H1 (cell line): ENCODE measurements at regions not wholly inside any gene's neighbourhood (a gene's known extent, or its start where the extent isn't known, plus 50 kb on each side); places are given as distances from the start of the nearest gene placed in this dataset.

Experiments used
- CTCF ChIA-PET: fragments of 300-600 bp; sonication (Branson Sonifier 250); formaldehyde crosslinking; loops from one replicate; lab custom pipeline; 2021; ENCODE audit not compliant: partially characterized antibody; lab: Charles Lee
- POLR2A ChIA-PET: fragments of 300-600 bp; sonication (Branson Sonifier 250); formaldehyde crosslinking; loops from one replicate; lab custom pipeline; 2021; ENCODE audit warnings: inconsistent platforms; ENCODE audit not compliant: partially characterized antibody; lab: Charles Lee
- DNase-seq, 2 experiments: peaks; one replicate each; pipeline versions ENCODE4 v3.0.0 to v3.0.0-alpha.2; 2010 to 2022; ENCODE audit warnings: low spot score in 2 of 2, low read depth in 1 of 2, mixed read lengths in 1 of 2
- FAIRE-seq: peaks from 2 replicates; lab custom pipeline; 2011; peaks lifted over from hg19 to GRCh38; lab: Jason Lieb, UNC
- H2AFZ ChIP-seq: 2 replicates; pipeline ENCODE4 v1.8.1; 2012; ENCODE audit warnings: low read length, inconsistent platforms
- H2AK5ac ChIP-seq: 2 replicates; pipeline ENCODE4 v1.6.1; 2013; ENCODE audit warnings: low read depth, low read length
- H2BK120ac ChIP-seq: replicated peaks from 2 replicates; pipeline ENCODE3; 2013; ENCODE audit warnings: low read depth, low read length, inconsistent platforms
- H2BK12ac ChIP-seq: 2 replicates; pipeline ENCODE4 v1.6.1; 2013; ENCODE audit warnings: low read depth, low read length
- H2BK15ac ChIP-seq: 2 replicates; pipeline ENCODE4 v1.6.1; 2013; ENCODE audit warnings: low read length
- H2BK20ac ChIP-seq: 2 replicates; pipeline ENCODE4 v1.6.1; 2013; ENCODE audit warnings: low read length
- H2BK5ac ChIP-seq: 2 replicates; pipeline ENCODE4 v1.6.1; 2013; ENCODE audit warnings: low read depth, low read length
- H3K14ac ChIP-seq: 2 replicates; pipeline ENCODE4 v1.6.1; 2013; ENCODE audit warnings: inconsistent platforms; ENCODE audit not compliant: insufficient read length
- H3K18ac ChIP-seq: 2 replicates; pipeline ENCODE4 v1.6.1; 2013; ENCODE audit warnings: low read length; ENCODE audit errors: extremely low read depth
- H3K23ac ChIP-seq: 2 replicates; pipeline ENCODE4 v1.6.1; 2013; ENCODE audit warnings: inconsistent platforms; ENCODE audit not compliant: insufficient read length
- H3K23me2 ChIP-seq: 2 replicates; pipeline ENCODE4 v1.6.1; 2013; ENCODE audit warnings: low read depth, low read length
- H3K27ac ChIP-seq: 2 replicates; pipeline ENCODE4 v1.6.1; 2011; ENCODE audit warnings: low read depth, low read length, inconsistent platforms
- H3K27me3 ChIP-seq, 4 experiments: replicated peaks in 1 of 4; 1 replicate in 1 of 4; 2 replicates in 3 of 4; pipeline versions ENCODE4 v1.6.1 to v1.8.1; 2011 to 2013; ENCODE audit warnings: low read length in 3 of 4, mild to moderate bottlenecking in 3 of 4, inconsistent platforms in 2 of 4, mixed read lengths in 2 of 4, moderate library complexity in 1 of 4; ENCODE audit not compliant: control insufficient read depth in 3 of 4, insufficient read depth in 3 of 4; ENCODE audit errors: extremely low read depth in 1 of 4
- H3K36me3 ChIP-seq, 4 experiments: 2 replicates each; pipeline versions ENCODE4 v1.6.1 to v1.8.1; 2011 to 2013; ENCODE audit warnings: mild to moderate bottlenecking in 4 of 4, low read length in 3 of 4, moderate library complexity in 2 of 4, control low read depth in 1 of 4, inconsistent platforms in 1 of 4; ENCODE audit not compliant: insufficient read depth in 4 of 4, control insufficient read depth in 2 of 4
- H3K4ac ChIP-seq: replicated peaks from 2 replicates; pipeline ENCODE3; 2013; ENCODE audit warnings: low read length, low read depth, mixed read lengths, inconsistent platforms; ENCODE audit not compliant: insufficient read length
- H3K4me1 ChIP-seq, 4 experiments: replicated peaks in 1 of 4; 1 replicate in 1 of 4; 2 replicates in 3 of 4; pipeline versions ENCODE4 v1.6.1 to v1.8.1; 2011 to 2013; ENCODE audit warnings: low read length in 3 of 4, inconsistent platforms in 2 of 4, mixed read lengths in 1 of 4; ENCODE audit not compliant: insufficient read depth in 4 of 4, control insufficient read depth in 3 of 4
- H3K4me2 ChIP-seq, 2 experiments: 2 replicates each; pipeline versions ENCODE4 v1.6.1 to v1.8.1; 2011 to 2013; ENCODE audit warnings: low read depth in 2 of 2, low read length in 2 of 2, control low read depth in 1 of 2, inconsistent platforms in 1 of 2, mild to moderate bottlenecking in 1 of 2; ENCODE audit not compliant: insufficient read depth in 1 of 2
- H3K4me3 ChIP-seq, 4 experiments: fragments of 200-600, 300-600 bp in 1 of 4; sonication (generic), shearing (Covaris generic), sonication (Bioruptor Twin) in 1 of 4; 2 replicates each; pipeline versions ENCODE4 v1.5.1 to v1.8.1; 2011 to 2016; ENCODE audit warnings: low read length in 4 of 4, low read depth in 3 of 4, control low read depth in 2 of 4, inconsistent platforms in 2 of 4, mild to moderate bottlenecking in 2 of 4, mixed read lengths in 1 of 4, moderate library complexity in 1 of 4; ENCODE audit not compliant: insufficient read depth in 2 of 4; ENCODE audit errors: extremely low read depth in 1 of 4
- H3K56ac ChIP-seq: replicated peaks from 2 replicates; pipeline ENCODE3; 2013; ENCODE audit warnings: low read depth, mild to moderate bottlenecking, mixed read lengths, low read length, inconsistent platforms; ENCODE audit not compliant: insufficient read length
- H3K79me1 ChIP-seq: 2 replicates; pipeline ENCODE4 v1.6.1; 2013; ENCODE audit warnings: low read depth, low read length, control low read depth
- H3K79me2 ChIP-seq, 2 experiments: 2 replicates each; pipeline versions ENCODE4 v1.6.1 to v1.8.1; 2012 to 2013; ENCODE audit warnings: low read length in 2 of 2, mild to moderate bottlenecking in 2 of 2, inconsistent platforms in 1 of 2; ENCODE audit not compliant: insufficient read depth in 2 of 2, control insufficient read depth in 1 of 2
- H3K9ac ChIP-seq, 4 experiments: replicated peaks in 1 of 4; 1 replicate in 1 of 4; 2 replicates in 3 of 4; pipeline versions ENCODE4 v1.6.1 to v1.8.1; 2011 to 2013; ENCODE audit warnings: low read depth in 3 of 4, low read length in 3 of 4, control low read depth in 2 of 4, mild to moderate bottlenecking in 2 of 4, moderate library complexity in 2 of 4, inconsistent platforms in 1 of 4; ENCODE audit errors: extremely low read depth in 1 of 4
- H3K9me3 ChIP-seq, 2 experiments: 2 replicates each; pipeline versions ENCODE4 v1.6.1 to v1.8.1; 2012 to 2013; ENCODE audit warnings: mild to moderate bottlenecking in 2 of 2, moderate library complexity in 2 of 2, control low read depth in 1 of 2, inconsistent platforms in 1 of 2, low read depth in 1 of 2, low read length in 1 of 2, mixed read lengths in 1 of 2; ENCODE audit not compliant: insufficient read depth in 2 of 2
- H4K20me1 ChIP-seq, 2 experiments: replicated peaks in 1 of 2; 2 replicates each; pipeline versions ENCODE3 to v1.8.1; 2011 to 2013; ENCODE audit warnings: inconsistent platforms in 2 of 2, low read length in 2 of 2, mild to moderate bottlenecking in 1 of 2; ENCODE audit not compliant: insufficient read depth in 2 of 2, control insufficient read depth in 1 of 2
- H4K5ac ChIP-seq: 2 replicates; pipeline ENCODE4 v1.6.1; 2013; ENCODE audit warnings: low read length, low read depth, mixed read lengths, inconsistent platforms; ENCODE audit not compliant: insufficient read length
- H4K8ac ChIP-seq: 2 replicates; pipeline ENCODE4 v1.8.0; 2013; ENCODE audit warnings: mild to moderate bottlenecking, moderate library complexity, low read length, inconsistent platforms; ENCODE audit not compliant: insufficient read depth; ENCODE audit errors: extremely low read depth
- H4K91ac ChIP-seq: replicated peaks from 2 replicates; pipeline ENCODE3; 2013; ENCODE audit warnings: low read length, mixed read lengths, inconsistent platforms; ENCODE audit not compliant: insufficient read length
- ATF2 ChIP-seq: IDR thresholded peaks from 2 replicates; pipeline ENCODE4 v1.6.1; 2012; ENCODE audit warnings: low read length, inconsistent platforms
- BCL11A ChIP-seq, 2 experiments: IDR thresholded peaks; one replicate each; pipeline ENCODE4 v1.6.1; 2011; ENCODE audit warnings: low read depth in 2 of 2, low read length in 2 of 2, mild to moderate bottlenecking in 2 of 2
- BRCA1 ChIP-seq: IDR thresholded peaks from 2 replicates; pipeline ENCODE4 v1.6.1; 2012; ENCODE audit warnings: low read depth, low read length, improper control_type of control experiment
- CREB1 ChIP-seq: IDR thresholded peaks from 2 replicates; pipeline ENCODE4 v1.6.1; 2012; ENCODE audit warnings: inconsistent platforms
- CTBP2 ChIP-seq: IDR thresholded peaks from 2 replicates; pipeline ENCODE4 v1.7.0; 2011; ENCODE audit warnings: borderline replicate concordance, mild to moderate bottlenecking, moderate library complexity, mixed read lengths, low read length; ENCODE audit not compliant: insufficient read depth, insufficient read length
- CTCF ChIP-seq, 3 experiments: IDR thresholded peaks; 1 replicate in 2 of 3; 2 replicates in 1 of 3; pipeline versions ENCODE4 v1.5.1 to v1.6.1; 2011; ENCODE audit warnings: low read length in 3 of 3, mild to moderate bottlenecking in 3 of 3, inconsistent platforms in 2 of 3, low read depth in 1 of 3, moderate library complexity in 1 of 3; ENCODE audit not compliant: insufficient read depth in 1 of 3; ENCODE audit errors: control extremely low read depth in 1 of 3
- EZH2 ChIP-seq: fragments of 200-600 bp; sonication (generic); IDR thresholded peaks from 2 replicates; pipeline ENCODE4 v1.7.1; 2012; ENCODE audit warnings: low read depth, mild to moderate bottlenecking, moderate library complexity, low read length, inconsistent platforms; ENCODE audit not compliant: severe bottlenecking
- KDM1A ChIP-seq: fragments of 200-600, 300-600 bp; sonication (generic); IDR thresholded peaks from 2 replicates; pipeline ENCODE4 v1.7.1; 2016; ENCODE audit warnings: mild to moderate bottlenecking, low read length, borderline replicate concordance
- MAX ChIP-seq: IDR thresholded peaks from 2 replicates; pipeline ENCODE4 v1.6.1; 2012; ENCODE audit warnings: inconsistent platforms
- RFX5 ChIP-seq: IDR thresholded peaks from 2 replicates; pipeline ENCODE4 v1.6.1; 2011; ENCODE audit warnings: low read depth, low read length, improper control_type of control experiment, borderline replicate concordance
- TAF1 ChIP-seq: IDR thresholded peaks from 2 replicates; pipeline ENCODE4 v1.6.1; 2011; ENCODE audit warnings: mild to moderate bottlenecking, low read depth, low read length
- WGBS, 2 experiments: shearing (Covaris generic) in 1 of 2; methylation state at CpG; one replicate each; pipeline versions ENCODE4 v1.1.6 to v1.1.7; 2013 to 2015; ENCODE audit warnings: low lambda C conversion rate in 2 of 2, mixed read lengths in 2 of 2, inconsistent platforms in 1 of 2, low coverage in 1 of 2, missing lambda C conversion rate in 1 of 2; ENCODE audit not compliant: insufficient replicate concordance in 2 of 2, insufficient coverage in 1 of 2, insufficient read length in 1 of 2; ENCODE audit errors: extremely low coverage in 1 of 2, missing lambda C conversion rate in 1 of 2; 5-methylcytosine and 5-hydroxymethylcytosine counted together

- no peak overlapping the region for H3K4me2 ChIP-seq
- no peak overlapping the region for H2AK5ac ChIP-seq
- H2BK120ac ChIP-seq, result no peak overlapping the region
- H2BK20ac ChIP-seq, result no peak overlapping the region
- no peaks in the 10 kb centered on the region for H3K79me1 ChIP-seq
- H4K8ac ChIP-seq, result no peak overlapping the region
- no peak overlapping the region for H3K56ac ChIP-seq
- no peak overlapping the region for H2BK5ac ChIP-seq
- no peaks in the 10 kb centered on the region for H4K20me1 ChIP-seq
- no peak overlapping the region for H3K27ac ChIP-seq
- no peak for DNase-seq
- H2BK12ac ChIP-seq, result no peak overlapping the region
- H4K91ac ChIP-seq, result no peak overlapping the region
- no peak overlapping the region for H3K4me3 ChIP-seq
- no peaks in the 10 kb centered on the region for H3K23me2 ChIP-seq
- H3K18ac ChIP-seq, result no peak overlapping the region
- no peaks in the 10 kb centered on the region for H3K79me2 ChIP-seq
- no peak overlapping the region for H3K4ac ChIP-seq
- ChIA-PET POLR2A (no interaction called here), CTCF (no interaction called here)
- FAIRE-seq, result no peak
- no peaks in the 10 kb centered on the region for H3K27me3 ChIP-seq
- no peaks in the 10 kb centered on the region for H3K36me3 ChIP-seq
- H3K14ac ChIP-seq, result no peak overlapping the region
- WGBS, 2 experiments, result 88% methylated on average over 1 of the region's 1 CpG; no CpG with 5 or more reads in 1 of the 2 experiments
- H3K9me3 ChIP-seq, result no peaks in the 10 kb centered on the region
- H2AFZ ChIP-seq, result no peak overlapping the region
- H3K9ac ChIP-seq, result no peak overlapping the region
- no peak overlapping the region for H2BK15ac ChIP-seq
- H4K5ac ChIP-seq, result no peak overlapping the region
- H3K4me1 ChIP-seq, result no peaks in the 10 kb centered on the region
- no peak overlapping the region for H3K23ac ChIP-seq
- TF ChIP-seq TAF1 (no peak), KDM1A (no peak), CTBP2 (no peak), EZH2 (no peak), MAX (no peak), BCL11A (IDR thresholded peaks at IDR 0.05; ENCODE audit: low read depth in 2 of 2, low read length in 2 of 2) (no peak), BRCA1 (no peak), RFX5 (no peak), CTCF (IDR thresholded peaks at IDR 0.05; ENCODE audit: control extremely low read depth in 1 of 3, insufficient read depth in 1 of 3, low read depth in 1 of 3, low read length in 3 of 3) (no peak), ATF2 (no peak), CREB1 (no peak)
These were observed 277.9 kb downstream of the CCER1 start for GRCh38 chr12:90677055-90677454.
